Gastroesophageal sphincter (tissue), 3 donors: ENCODE measurements at regions not wholly inside any gene's neighbourhood (a gene's known extent, or its start where the extent isn't known, plus 50 kb on each side); places are given as distances from the start of the nearest gene placed in this dataset.

Experiments
- CTCF ChIP-seq, 4 experiments: fragments of 200-600 bp in 2 of 4; fragments of 450-650 bp in 2 of 4; sonication (generic) in 1 of 4; IDR thresholded peaks; one replicate each; pipeline ENCODE4 v1.5.1; 2017 to 2019; ENCODE audit warnings: antibody characterized with exemption in 4 of 4, mild to moderate bottlenecking in 2 of 4, moderate library complexity in 2 of 4
- POLR2A ChIP-seq, 2 donors: fragments of 450-650 bp; IDR thresholded peaks; one replicate each; pipeline ENCODE4 v1.6.1; 2017; ENCODE audit warnings: antibody characterized with exemption in 2 of 2, mild to moderate bottlenecking in 2 of 2, moderate library complexity in 1 of 2
- POLR2AphosphoS5 ChIP-seq: sonication (generic); formaldehyde crosslinking; IDR thresholded peaks from one replicate; pipeline ENCODE4 v1.6.1; 2017; ENCODE audit warnings: antibody characterized with exemption

GRCh38 chr6:112909781-112910180, 562.7 kb downstream of the RFPL4B start:
- TF ChIP-seq POLR2A (IDR thresholded peaks at IDR 0.05): no peak
- TF ChIP-seq POLR2AphosphoS5: no peak
- no peak for TF ChIP-seq CTCF (IDR thresholded peaks at IDR 0.05)
